H1 (cell line): ENCODE measurements at regions not wholly inside any gene's neighbourhood (a gene's known extent, or its start where the extent isn't known, plus 50 kb on each side); places are given as distances from the start of the nearest gene placed in this dataset.

Source experiments
- ATF2 ChIP-seq: IDR thresholded peaks from 2 replicates; pipeline ENCODE4 v1.6.1; 2012; ENCODE audit warnings: low read length, inconsistent platforms
- POLR2A ChIP-seq, 2 experiments: IDR thresholded peaks; 1 replicate in 1 of 2; 2 replicates in 1 of 2; pipeline ENCODE4 v1.6.1; 2011; ENCODE audit warnings: low read depth in 2 of 2, low read length in 2 of 2, mild to moderate bottlenecking in 2 of 2; ENCODE audit errors: control extremely low read depth in 1 of 2
- POLR2AphosphoS5 ChIP-seq: IDR thresholded peaks from 2 replicates; pipeline ENCODE4 v1.6.1; 2011; ENCODE audit warnings: low read depth, low read length
- RNF2 ChIP-seq: fragments of 200-900, 300-1000 bp; sonication (generic); IDR thresholded peaks from 2 replicates; pipeline ENCODE4 v1.7.1; 2016; ENCODE audit warnings: borderline replicate concordance, low read depth, mild to moderate bottlenecking, antibody characterized with exemption, low read length; ENCODE audit not compliant: poor library complexity, severe bottlenecking; ENCODE audit errors: missing control alignments

- TF ChIP-seq POLR2A (IDR thresholded peaks at IDR 0.05; ENCODE audit: control extremely low read depth in 1 of 2, low read depth in 2 of 2, low read length in 2 of 2) (no peak), ATF2 (no peak), POLR2AphosphoS5 (no peak), RNF2 (no peak)
These were observed 120.2 kb downstream of the DUSP10 start for GRCh38 chr1:221621683-221622082.
